WERI-Rb-1 (cell line): ENCODE measurements at regions not wholly inside any gene's neighbourhood (a gene's known extent, or its start where the extent isn't known, plus 50 kb on each side); places are given as distances from the start of the nearest gene placed in this dataset.

ENCODE experiments used
- DNase-seq: peaks from one replicate; pipeline ENCODE4 v3.0.0-alpha.2; 2020
- H3K27ac ChIP-seq: fragments of 250-450 bp; sonication (Bioruptor Pico); 2 replicates; pipeline ENCODE4 v1.5.1; 2020; ENCODE audit warnings: mild to moderate bottlenecking, moderate library complexity
- H3K27me3 ChIP-seq: fragments of 250-450 bp; sonication (Bioruptor Pico); 2 replicates; pipeline ENCODE4 v1.5.1; 2021; ENCODE audit warnings: mild to moderate bottlenecking, low read depth, moderate library complexity; ENCODE audit not compliant: insufficient read depth, severe bottlenecking
- H3K36me3 ChIP-seq: fragments of 250-450 bp; sonication (Bioruptor Pico); 2 replicates; pipeline ENCODE4 v1.5.1; 2020; ENCODE audit warnings: mild to moderate bottlenecking, moderate library complexity
- H3K4me3 ChIP-seq: 2 replicates; pipeline ENCODE4 v1.5.1; 2011; ENCODE audit warnings: low read depth, mild to moderate bottlenecking, control low read depth, low read length
- H3K9me3 ChIP-seq: fragments of 250-450 bp; sonication (Bioruptor Pico); 2 replicates; pipeline ENCODE4 v1.5.1; 2021; ENCODE audit warnings: mild to moderate bottlenecking, moderate library complexity; ENCODE audit not compliant: severe bottlenecking
- TF ChIP-seq, protein P1 (sequence below): IDR thresholded peaks from 2 replicates; pipeline ENCODE4 v1.5.1; 2011; ENCODE audit warnings: low read depth, mild to moderate bottlenecking, control low read depth, inconsistent platforms, low read length

DNA sequence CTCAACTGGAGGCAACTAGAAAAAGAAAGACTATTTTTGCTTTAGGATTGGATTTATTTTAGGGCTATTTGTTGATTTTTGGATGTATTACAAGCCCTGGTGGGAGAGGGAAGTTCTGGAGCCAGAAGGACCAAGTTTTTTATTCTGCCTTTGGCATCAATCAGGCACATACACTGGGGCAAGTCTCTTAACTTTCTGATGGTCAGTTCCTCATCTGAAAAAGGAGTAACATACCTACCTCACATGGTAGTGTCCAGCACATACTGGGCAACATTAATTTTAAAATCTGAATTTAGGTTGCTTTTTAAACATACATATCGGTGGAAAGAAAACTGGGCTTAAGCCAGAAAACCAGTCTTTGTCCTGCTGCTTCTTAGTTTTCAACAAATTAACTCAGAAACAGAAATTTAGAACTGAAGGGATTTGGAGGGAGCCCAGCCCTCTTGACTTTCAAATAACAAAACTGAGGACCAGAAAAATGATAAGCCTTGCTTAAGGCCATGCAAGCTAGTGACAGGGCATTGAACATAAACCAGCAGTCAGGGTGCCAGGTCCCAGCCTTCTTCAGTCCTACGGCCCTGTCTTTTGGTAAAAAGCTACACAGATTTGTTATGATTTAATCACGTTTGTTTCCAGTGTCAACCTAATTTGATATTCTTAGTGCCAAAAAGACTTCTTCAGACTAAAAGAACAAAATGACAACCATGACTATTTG, 90.2 kb upstream of the SLC38A2 start:
- Histone ChIP-seq H3K4me3 (no peak overlapping the region), H3K27ac (no peak overlapping the region), H3K27me3 (no peaks in the 10 kb centered on the region), H3K36me3 (no peaks in the 10 kb centered on the region), H3K9me3 (no peaks in the 10 kb centered on the region)
- TF ChIP-seq, protein P1, sequence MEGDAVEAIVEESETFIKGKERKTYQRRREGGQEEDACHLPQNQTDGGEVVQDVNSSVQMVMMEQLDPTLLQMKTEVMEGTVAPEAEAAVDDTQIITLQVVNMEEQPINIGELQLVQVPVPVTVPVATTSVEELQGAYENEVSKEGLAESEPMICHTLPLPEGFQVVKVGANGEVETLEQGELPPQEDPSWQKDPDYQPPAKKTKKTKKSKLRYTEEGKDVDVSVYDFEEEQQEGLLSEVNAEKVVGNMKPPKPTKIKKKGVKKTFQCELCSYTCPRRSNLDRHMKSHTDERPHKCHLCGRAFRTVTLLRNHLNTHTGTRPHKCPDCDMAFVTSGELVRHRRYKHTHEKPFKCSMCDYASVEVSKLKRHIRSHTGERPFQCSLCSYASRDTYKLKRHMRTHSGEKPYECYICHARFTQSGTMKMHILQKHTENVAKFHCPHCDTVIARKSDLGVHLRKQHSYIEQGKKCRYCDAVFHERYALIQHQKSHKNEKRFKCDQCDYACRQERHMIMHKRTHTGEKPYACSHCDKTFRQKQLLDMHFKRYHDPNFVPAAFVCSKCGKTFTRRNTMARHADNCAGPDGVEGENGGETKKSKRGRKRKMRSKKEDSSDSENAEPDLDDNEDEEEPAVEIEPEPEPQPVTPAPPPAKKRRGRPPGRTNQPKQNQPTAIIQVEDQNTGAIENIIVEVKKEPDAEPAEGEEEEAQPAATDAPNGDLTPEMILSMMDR, result no peak
- no peak for DNase-seq

DNA sequence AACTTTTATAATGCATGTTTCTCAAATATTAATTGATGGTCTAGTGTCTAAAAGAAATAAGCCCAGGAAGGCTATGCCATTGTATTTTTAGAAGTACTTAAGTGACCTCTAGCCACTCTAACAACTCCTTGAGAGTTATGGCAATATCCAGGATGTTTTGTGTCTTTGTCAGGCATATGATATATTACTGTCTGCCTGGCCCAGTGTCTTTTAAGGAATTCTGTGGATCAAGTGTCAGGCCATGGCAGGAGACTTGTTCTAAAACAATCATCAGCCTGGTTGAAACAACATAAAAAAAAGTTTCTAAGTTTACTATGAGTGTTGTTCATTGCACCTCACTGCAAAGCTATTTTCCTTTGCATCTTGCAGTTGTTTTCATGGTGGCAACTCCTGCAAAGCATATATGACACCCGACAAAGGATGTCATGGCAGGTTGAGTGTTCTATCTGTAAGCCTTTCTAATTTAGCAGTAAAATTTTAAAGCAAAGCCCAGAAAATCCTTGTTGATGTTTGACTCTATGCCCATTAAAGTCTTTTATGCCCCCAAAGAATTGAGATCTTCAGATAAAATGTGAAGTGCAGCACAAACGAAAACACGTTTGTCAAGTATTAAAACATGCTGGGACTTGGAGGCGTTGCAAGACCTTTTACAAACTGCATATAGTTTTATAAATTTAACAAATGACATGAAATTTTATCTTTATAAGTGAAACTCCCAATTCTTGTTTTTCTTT, 89.5 kb upstream of the SLC38A2 start:
- Histone ChIP-seq H3K4me3 (no peak overlapping the region), H3K9me3 (no peaks in the 10 kb centered on the region), H3K36me3 (no peaks in the 10 kb centered on the region), H3K27ac (no peak overlapping the region), H3K27me3 (no peaks in the 10 kb centered on the region)
- no peak for DNase-seq
- TF ChIP-seq, protein P1, result no peak

GRCh38 chr12:46461459-46461858, 88.9 kb upstream of the SLC38A2 start:
- no peak overlapping the region for H3K4me3 ChIP-seq
- H3K27me3 ChIP-seq, result no peaks in the 10 kb centered on the region

DNA sequence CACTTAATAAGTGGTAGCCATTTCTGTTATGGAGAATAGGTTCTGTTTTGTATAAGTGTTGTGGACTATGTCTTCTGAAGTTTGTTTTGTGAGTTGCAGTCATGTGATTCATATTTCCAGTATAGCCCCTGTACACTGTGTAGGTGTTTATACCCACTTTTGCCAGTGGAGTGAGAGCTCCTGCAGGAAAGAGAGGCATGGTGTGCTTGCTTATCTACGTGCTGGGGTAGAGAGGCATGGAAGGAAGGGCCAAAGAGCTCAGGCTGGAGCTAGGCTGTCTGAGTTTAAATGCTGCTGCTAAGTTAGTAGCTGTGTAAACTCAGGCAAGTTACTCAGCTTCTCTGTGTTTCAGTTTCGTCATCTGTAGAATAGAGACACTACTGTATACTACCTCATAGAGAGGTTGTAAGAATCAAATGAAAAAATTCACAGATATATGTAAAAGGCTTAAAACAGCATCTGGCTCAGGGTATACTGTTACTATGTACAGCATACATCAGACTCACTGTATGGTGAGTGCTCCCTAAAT, 88.2 kb upstream of the SLC38A2 start:
- Histone ChIP-seq H3K4me3 (no peak overlapping the region), H3K27ac (no peak overlapping the region), H3K9me3 (no peaks in the 10 kb centered on the region), H3K36me3 (no peaks in the 10 kb centered on the region), H3K27me3 (no peaks in the 10 kb centered on the region)
- no peak for DNase-seq
- TF ChIP-seq, protein P1, result no peak

More at GRCh38 chr12:46461459-46461858, 88.9 kb upstream of the SLC38A2 start:
- no peak for DNase-seq
- Histone ChIP-seq H3K36me3 (no peaks in the 10 kb centered on the region), H3K9me3 (no peaks in the 10 kb centered on the region), H3K27ac (no peak overlapping the region)
- TF ChIP-seq, protein P1, result no peak

DNA sequence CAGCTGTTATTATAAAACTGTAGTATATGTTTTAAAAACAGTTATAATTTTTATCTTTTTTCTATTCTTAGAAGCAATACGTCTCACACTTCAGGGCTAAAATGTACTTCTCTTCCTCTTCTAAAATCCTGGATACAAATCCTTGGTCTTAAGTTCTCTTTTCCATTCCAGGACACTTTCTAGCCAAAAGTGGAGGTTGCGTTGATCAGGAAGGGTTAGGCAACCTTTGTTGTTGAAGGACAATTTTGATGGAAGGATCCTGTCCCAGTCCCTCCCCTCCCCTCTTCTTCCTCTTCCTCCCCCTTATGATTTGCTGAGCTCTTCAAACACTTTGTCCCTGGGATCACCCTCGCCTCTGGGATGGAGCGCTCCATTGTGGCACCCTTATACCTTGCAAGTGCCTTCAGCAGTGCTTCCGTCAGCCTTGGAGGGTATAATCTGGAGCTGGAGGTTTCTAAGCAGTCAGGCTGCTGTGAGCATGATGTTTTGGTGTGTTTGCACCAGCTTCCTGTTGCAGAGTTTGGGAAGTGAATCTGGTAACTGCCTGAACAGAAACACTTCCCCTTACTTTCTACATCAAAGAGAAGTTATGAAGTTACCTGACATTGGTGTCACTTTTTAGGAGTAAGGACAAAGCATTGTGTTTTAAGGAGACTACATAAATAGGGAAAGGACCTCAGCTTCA, 87.4 kb upstream of the SLC38A2 start:
- Histone ChIP-seq H3K27me3 (no peaks in the 10 kb centered on the region), H3K4me3 (no peak overlapping the region), H3K36me3 (no peaks in the 10 kb centered on the region), H3K27ac (no peak overlapping the region), H3K9me3 (no peaks in the 10 kb centered on the region)
- DNase-seq, result no peak
- TF ChIP-seq, protein P1, result no peak
